ENCODE measurements at regions not wholly inside any gene's neighbourhood (a gene's known extent, or its start where the extent isn't known, plus 50 kb on each side); places are given as distances from the start of the nearest gene placed in this dataset.

DNA sequence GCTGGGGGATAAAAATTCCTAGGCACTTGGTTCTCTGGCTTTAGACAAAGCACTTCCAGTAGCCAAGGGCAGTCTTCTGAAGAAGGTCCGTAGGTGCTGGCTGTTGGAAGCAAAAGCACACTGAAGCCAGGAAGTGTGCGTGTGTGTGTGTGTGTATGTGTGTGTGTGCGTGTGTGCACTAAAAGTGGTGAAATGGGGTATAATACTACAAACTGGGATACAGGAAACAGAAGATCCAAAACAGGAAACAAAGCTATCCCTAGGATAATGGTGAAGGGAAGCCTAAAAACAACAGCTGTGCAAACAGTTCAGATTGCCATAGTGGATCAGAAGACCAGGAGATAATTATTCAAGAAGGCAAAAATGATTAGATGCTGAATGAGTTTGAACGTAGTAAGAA is 103.4 kb downstream of the IL20RB start:
- no peak for TF ChIP-seq CTCF (IDR thresholded peaks at IDR 0.05)
- TF ChIP-seq POLR2A (IDR thresholded peaks at IDR 0.05): no peak

All from esophagus squamous epithelium (tissue), 4 donors.